ENCODE measurements at regions not wholly inside any gene's neighbourhood (a gene's known extent, or its start where the extent isn't known, plus 50 kb on each side); places are given as distances from the start of the nearest gene placed in this dataset.

GRCh38 chr6:1042583-1043457 lies 269.1 kb upstream of the FOXQ1 start:
- TF ChIP-seq CTCF (conservative IDR thresholded peaks at IDR 0.05 in 1 of 2, IDR thresholded peaks at IDR 0.05 in 1 of 2; ENCODE audit: extremely low read depth in 1 of 2, insufficient read depth in 1 of 2, low read depth in 1 of 2, low read length in 2 of 2), result no peak
- TF ChIP-seq EZH2 (IDR thresholded peaks at IDR 0.05; ENCODE audit: borderline replicate concordance, low read length), result no peak

All from mammary epithelial cell (primary cell).